MM.1S (cell line): ENCODE measurements at regions not wholly inside any gene's neighbourhood (a gene's known extent, or its start where the extent isn't known, plus 50 kb on each side); places are given as distances from the start of the nearest gene placed in this dataset.

ENCODE experiments used
- EZH2phosphoT487 ChIP-seq: fragments of 300-600 bp; sonication (generic); IDR thresholded peaks from 2 replicates; pipeline ENCODE4 v1.6.1; 2018; ENCODE audit warnings: antibody characterized with exemption, low read length
- TF ChIP-seq, protein P1 (sequence below): fragments of 300-600 bp; sonication (generic); IDR thresholded peaks from 2 replicates; pipeline ENCODE4 v1.5.1; 2016; ENCODE audit warnings: antibody characterized with exemption, low read length, mixed read lengths

- TF ChIP-seq, protein P1, sequence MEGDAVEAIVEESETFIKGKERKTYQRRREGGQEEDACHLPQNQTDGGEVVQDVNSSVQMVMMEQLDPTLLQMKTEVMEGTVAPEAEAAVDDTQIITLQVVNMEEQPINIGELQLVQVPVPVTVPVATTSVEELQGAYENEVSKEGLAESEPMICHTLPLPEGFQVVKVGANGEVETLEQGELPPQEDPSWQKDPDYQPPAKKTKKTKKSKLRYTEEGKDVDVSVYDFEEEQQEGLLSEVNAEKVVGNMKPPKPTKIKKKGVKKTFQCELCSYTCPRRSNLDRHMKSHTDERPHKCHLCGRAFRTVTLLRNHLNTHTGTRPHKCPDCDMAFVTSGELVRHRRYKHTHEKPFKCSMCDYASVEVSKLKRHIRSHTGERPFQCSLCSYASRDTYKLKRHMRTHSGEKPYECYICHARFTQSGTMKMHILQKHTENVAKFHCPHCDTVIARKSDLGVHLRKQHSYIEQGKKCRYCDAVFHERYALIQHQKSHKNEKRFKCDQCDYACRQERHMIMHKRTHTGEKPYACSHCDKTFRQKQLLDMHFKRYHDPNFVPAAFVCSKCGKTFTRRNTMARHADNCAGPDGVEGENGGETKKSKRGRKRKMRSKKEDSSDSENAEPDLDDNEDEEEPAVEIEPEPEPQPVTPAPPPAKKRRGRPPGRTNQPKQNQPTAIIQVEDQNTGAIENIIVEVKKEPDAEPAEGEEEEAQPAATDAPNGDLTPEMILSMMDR: no peak
- TF ChIP-seq EZH2phosphoT487: no peak
These were observed 224.8 kb downstream of the MTERF1 start for GRCh38 chr7:91655656-91656055.
